K562 (cell line): ENCODE measurements at regions not wholly inside any gene's neighbourhood (a gene's known extent, or its start where the extent isn't known, plus 50 kb on each side); places are given as distances from the start of the nearest gene placed in this dataset.

ENCODE experiments used
- CREM ChIP-seq: IDR thresholded peaks from 2 replicates; pipeline ENCODE4 v1.6.1; 2014; ENCODE audit warnings: antibody characterized with exemption, low read depth
- CTCFL ChIP-seq: IDR thresholded peaks from 2 replicates; pipeline ENCODE4 v1.6.1; 2011; ENCODE audit warnings: borderline replicate concordance, low read depth, mild to moderate bottlenecking, moderate library complexity, low read length; ENCODE audit not compliant: insufficient read depth, poor library complexity, severe bottlenecking
- FOS ChIP-seq: IDR thresholded peaks from 3 replicates; pipeline ENCODE4 v1.6.1; 2011; ENCODE audit not compliant: insufficient read length; ENCODE audit errors: extremely low read depth
- FOXA1 ChIP-seq: fragments of 450-650 bp; IDR thresholded peaks from 2 replicates; pipeline ENCODE4 v1.6.1; 2016; ENCODE audit warnings: mild to moderate bottlenecking, borderline replicate concordance
- FOXJ2 ChIP-seq: fragments of 200-800 bp; sonication (Bioruptor generic); IDR thresholded peaks from 2 replicates; pipeline ENCODE4 v1.6.1; 2016; ENCODE audit warnings: missing genetic modification characterization, missing compliant biosample characterization
- ID3 ChIP-seq, 2 experiments: fragments of 250-450 bp in 1 of 2; fragments of 450-650 bp in 1 of 2; sonication (Bioruptor Pico) in 1 of 2; IDR thresholded peaks; 2 replicates each; pipeline versions ENCODE4 v1.6.1 to v1.8.0; 2016 to 2021; ENCODE audit warnings: mild to moderate bottlenecking in 2 of 2, moderate library complexity in 2 of 2, missing compliant biosample characterization in 1 of 2, missing genetic modification characterization in 1 of 2
- L3MBTL2 ChIP-seq: fragments of 450-650 bp; IDR thresholded peaks from 2 replicates; pipeline ENCODE4 v1.6.1; 2016; ENCODE audit warnings: mild to moderate bottlenecking, moderate library complexity
- MBD2 ChIP-seq: sonication (generic); IDR thresholded peaks from 2 replicates; pipeline ENCODE4 v1.6.1; 2016; ENCODE audit warnings: low read depth, borderline replicate concordance
- NCOR1 ChIP-seq: fragments of 450-650 bp; IDR thresholded peaks from 2 replicates; pipeline ENCODE4 v1.6.1; 2016; ENCODE audit warnings: mild to moderate bottlenecking, moderate library complexity
- NFE2L1 ChIP-seq: fragments of 450-650 bp; IDR thresholded peaks from 2 replicates; pipeline ENCODE4 v1.6.1; 2016; ENCODE audit warnings: missing genetic modification characterization, low read depth, mild to moderate bottlenecking, missing compliant biosample characterization, moderate library complexity, borderline replicate concordance
- PCBP1 ChIP-seq: fragments of 200-400 bp; formaldehyde crosslinking; IDR thresholded peaks from 2 replicates; pipeline ENCODE4 v1.6.1; 2018; ENCODE audit warnings: mild to moderate bottlenecking, low read depth, low read length; ENCODE audit not compliant: poor library complexity, severe bottlenecking
- RCOR1 ChIP-seq, 2 experiments: IDR thresholded peaks; 2 replicates each; pipeline ENCODE4 v1.6.1; 2012; ENCODE audit warnings: low read depth in 2 of 2, low read length in 2 of 2, borderline replicate concordance in 1 of 2, improper control_type of control experiment in 1 of 2
- SUPT5H ChIP-seq: fragments of 450-650 bp; IDR thresholded peaks from 2 replicates; pipeline ENCODE4 v1.6.1; 2016
- YY1 ChIP-seq, 3 experiments: IDR thresholded peaks; 2 replicates each; pipeline ENCODE4 v1.6.1; 2011; ENCODE audit warnings: low read length in 2 of 3, mild to moderate bottlenecking in 2 of 3, moderate library complexity in 2 of 3, borderline replicate concordance in 1 of 3, control low read depth in 1 of 3, low read depth in 1 of 3; ENCODE audit not compliant: insufficient read depth in 3 of 3, insufficient replicate concordance in 2 of 3, control insufficient read depth in 1 of 3, insufficient read length in 1 of 3; ENCODE audit errors: extremely low read depth in 1 of 3
- ZFP36 ChIP-seq: fragments of 150-350 bp; IDR thresholded peaks from 2 replicates; pipeline ENCODE4 v1.6.1; 2018; ENCODE audit warnings: low read length, low read depth; ENCODE audit not compliant: partially characterized antibody
- ZNF347 ChIP-seq: fragments of 450-650 bp; formaldehyde crosslinking; IDR thresholded peaks from 2 replicates; pipeline ENCODE4 v1.4.0; 2020; ENCODE audit warnings: low read depth, mild to moderate bottlenecking, moderate library complexity
- ZNF436 ChIP-seq: fragments of 250-450, 450-650 bp; sonication (Bioruptor Pico); formaldehyde crosslinking; IDR thresholded peaks from 2 replicates; pipeline ENCODE4 v1.7.0; 2020; ENCODE audit warnings: mild to moderate bottlenecking
- ZNF655 ChIP-seq: fragments of 250-450 bp; sonication (Bioruptor Pico); IDR thresholded peaks from 2 replicates; pipeline ENCODE4 v1.5.0; 2021
- ZNF830 ChIP-seq: fragments of 250-450 bp; sonication (Bioruptor Pico); IDR thresholded peaks from 2 replicates; pipeline ENCODE4 v1.5.0; 2021; ENCODE audit warnings: mild to moderate bottlenecking

- TF ChIP-seq CTCFL (no peak), ZFP36 (no peak), YY1 (IDR thresholded peaks at IDR 0.05; ENCODE audit: borderline replicate concordance in 1 of 3, control insufficient read depth in 1 of 3, extremely low read depth in 1 of 3, insufficient read depth in 3 of 3, insufficient read length in 1 of 3, insufficient replicate concordance in 2 of 3, low read depth in 1 of 3, low read length in 2 of 3) (peak in 1 of 3 experiments; percentile 16), SUPT5H (0 out of 2 replicates have a peak, but pooled peaks have one; percentile 40), CREM (peak; percentile 39; the same call in 1 of the 2 replicates), NCOR1 (0 out of 2 replicates have a peak, but pooled peaks have one; percentile 11), ZNF436 (CRISPR knock-in tag) (no peak), L3MBTL2 (peak; percentile 41; the same call in 1 of the 2 replicates), RCOR1 (IDR thresholded peaks at IDR 0.05; ENCODE audit: borderline replicate concordance in 1 of 2, low read depth in 2 of 2, low read length in 2 of 2) (peak in 1 of 2 experiments; percentile 38; a peak in 1 of 4 replicates), FOXA1 (peak; percentile 62), ZNF830 (CRISPR knock-in tag) (no peak), FOXJ2 (tag) (peak; percentile 87), MBD2 (no peak), ID3 (CRISPR knock-in tag; IDR thresholded peaks at IDR 0.05) (no peak), ID3 (tag; IDR thresholded peaks at IDR 0.05) (no peak), FOS (peak; percentile 21), PCBP1 (no peak), ZNF347 (CRISPR knock-in tag) (no peak), NFE2L1 (tag) (0 out of 2 replicates have a peak, but pooled peaks have one; percentile 22), ZNF655 (CRISPR knock-in tag) (no peak)
These were observed 198.6 kb downstream of the MEMO1 start (continued) for GRCh38 chr2:31812051-31812798.
